GM19351 (cell line): ENCODE measurements at regions not wholly inside any gene's neighbourhood (a gene's known extent, or its start where the extent isn't known, plus 50 kb on each side); places are given as distances from the start of the nearest gene placed in this dataset.

Experiments used
- ATAC-seq: cut with Tn5 transposase; IDR thresholded peaks from one replicate; pipeline ENCODE4 v1.9.1; 2021; ENCODE audit warnings: mild to moderate bottlenecking, moderate library complexity; ENCODE audit not compliant: unreplicated experiment

DNA sequence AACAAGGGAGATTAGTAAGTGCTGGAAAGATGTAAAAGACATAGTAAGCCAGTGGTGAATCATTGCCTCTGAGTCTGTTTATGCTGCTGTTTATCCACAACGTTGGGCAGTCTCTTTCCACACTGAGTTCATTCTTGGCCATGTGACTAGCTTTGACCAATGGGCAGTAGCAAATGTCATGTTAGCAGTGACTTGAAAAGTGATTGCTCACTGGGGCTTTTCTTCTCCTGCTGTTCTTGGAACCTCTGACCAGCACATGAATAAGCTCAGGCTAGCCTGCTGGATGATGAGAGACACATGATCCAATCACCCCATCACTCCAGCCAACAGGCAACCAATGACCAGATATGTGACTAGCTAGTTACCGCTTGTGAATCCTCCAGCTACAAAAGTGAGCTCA, 360.4 kb downstream of the SLC4A3 start:
- ATAC-seq: no peak

- ATAC-seq: no peak
Measured at GRCh38 chr2:219989744-219990143, 362.3 kb downstream of the SLC4A3 start.

GRCh38 chr2:219991116-219991515, 363.7 kb downstream of the SLC4A3 start:
- no peak for ATAC-seq

DNA sequence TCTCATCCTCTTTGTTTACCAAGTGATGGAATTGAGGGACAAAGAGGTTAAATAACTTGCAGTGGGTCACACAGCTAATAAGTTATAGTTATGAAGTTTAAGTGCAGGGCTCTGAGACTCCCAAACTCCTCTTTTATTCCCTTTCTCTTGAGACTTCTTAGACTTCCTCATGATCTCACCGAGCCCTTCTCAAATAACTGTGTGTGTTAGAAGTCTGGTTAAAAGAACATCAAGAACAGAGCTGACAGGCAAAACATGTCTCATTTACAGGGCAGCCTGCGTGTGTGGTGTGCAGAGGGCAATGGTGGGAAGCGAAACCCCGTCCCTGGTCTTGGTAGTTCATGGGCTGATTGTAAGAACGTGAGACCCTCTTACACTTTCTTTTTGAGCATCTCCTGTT, 368.0 kb downstream of the SLC4A3 start:
- no peak for ATAC-seq

- ATAC-seq: no peak
Measured at GRCh38 chr2:219995991-219996765, 368.7 kb downstream of the SLC4A3 start.

DNA sequence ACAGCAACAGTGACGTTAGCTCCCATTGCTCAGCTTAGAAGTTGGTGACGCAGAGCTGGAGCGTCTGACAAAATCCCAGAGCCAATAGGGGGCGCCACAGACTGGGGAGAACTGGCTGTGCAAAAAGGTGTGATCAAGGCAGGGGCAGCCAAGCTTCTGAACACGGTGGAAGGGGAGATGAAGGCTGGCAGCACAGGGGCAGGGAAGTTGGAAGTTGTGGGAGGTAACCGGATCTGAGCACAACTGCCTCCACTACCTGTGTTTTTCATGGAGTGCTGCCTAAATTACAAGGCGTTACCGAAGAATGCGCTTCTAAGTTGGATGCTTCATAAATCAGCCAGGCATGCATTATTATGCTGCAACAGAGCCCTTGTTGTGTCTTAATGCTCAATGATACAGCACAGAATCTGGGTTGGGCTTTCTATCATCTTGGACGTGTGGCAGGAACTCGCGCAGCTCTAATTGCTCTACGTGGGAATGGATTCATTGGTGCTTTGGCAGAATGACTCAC, 370.0 kb downstream of the SLC4A3 start:
- peak; percentile 49 for ATAC-seq

GRCh38 chr2:219998107-219998506, 370.7 kb downstream of the SLC4A3 start:
- ATAC-seq: no peak

DNA sequence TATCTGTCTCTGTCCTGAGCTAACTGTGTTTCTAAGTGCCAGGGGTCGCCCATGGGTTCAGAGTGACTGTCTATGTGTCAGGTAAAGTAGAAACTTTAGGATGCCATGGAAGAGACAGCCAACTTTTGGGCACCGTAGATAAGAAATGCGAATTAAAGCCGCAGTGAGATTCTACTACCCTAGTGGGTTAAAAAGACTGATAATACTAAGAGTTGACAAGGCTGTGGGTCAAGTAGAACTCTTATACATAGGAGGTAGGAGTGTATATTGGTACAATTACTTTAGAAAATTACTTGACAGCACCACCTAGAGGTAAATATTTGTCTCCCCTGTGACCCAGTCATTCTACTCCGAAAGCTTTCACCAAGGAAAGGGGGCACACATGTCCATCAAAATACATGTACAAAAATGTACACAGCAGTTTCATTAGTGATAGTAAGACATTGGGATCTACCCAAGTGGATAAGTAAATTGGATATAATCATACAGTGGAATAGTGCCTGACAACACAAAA, 371.3 kb downstream of the SLC4A3 start:
- ATAC-seq: peak; percentile 44

GRCh38 chr2:220000080-220000479, 372.6 kb downstream of the SLC4A3 start:
- ATAC-seq: no peak

GRCh38 chr2:220000586-220000985, 373.2 kb downstream of the SLC4A3 start:
- no peak for ATAC-seq

DNA sequence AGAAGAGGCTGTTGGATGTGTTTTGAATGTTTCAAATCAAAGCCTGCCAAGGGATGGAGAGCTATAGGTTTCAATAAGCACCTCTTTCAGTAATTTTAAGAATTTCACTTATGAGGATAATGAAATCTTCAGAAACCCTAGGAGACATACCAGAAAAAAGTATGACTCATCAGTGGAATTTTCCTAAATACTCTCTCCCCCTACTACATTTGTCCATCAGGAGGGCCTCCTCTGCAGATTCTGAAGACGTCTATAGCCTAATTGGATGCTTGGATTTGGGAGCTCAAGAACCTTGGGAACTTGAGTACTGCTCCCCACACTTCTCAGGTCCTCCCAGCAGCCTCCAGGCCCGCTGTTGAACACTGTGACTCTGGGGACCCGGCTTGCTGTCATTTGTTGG, 374.3 kb downstream of the SLC4A3 start:
- ATAC-seq: no peak

- ATAC-seq: no peak
Measured at GRCh38 chr2:220002251-220002650, 374.8 kb downstream of the SLC4A3 start.

DNA sequence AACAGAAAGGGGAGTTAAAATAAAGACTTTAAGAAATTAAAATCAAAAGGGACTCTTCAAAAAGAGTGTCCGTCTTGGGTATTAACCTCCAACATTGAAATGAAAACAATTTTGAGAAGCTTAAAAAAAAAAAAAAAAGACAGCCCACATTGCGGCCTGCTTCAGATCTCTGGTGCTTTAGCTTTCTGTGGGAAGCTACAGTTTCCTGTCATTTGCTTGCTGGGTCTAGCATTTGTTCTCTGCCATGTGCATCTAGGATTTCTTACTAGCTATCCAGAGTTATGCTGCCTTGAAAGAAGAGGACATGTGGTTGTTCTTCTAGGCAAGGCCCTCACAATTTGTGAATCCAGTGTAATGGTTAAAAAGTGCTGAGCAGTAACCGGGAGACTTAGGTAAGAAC, 375.3 kb downstream of the SLC4A3 start:
- no peak for ATAC-seq

DNA sequence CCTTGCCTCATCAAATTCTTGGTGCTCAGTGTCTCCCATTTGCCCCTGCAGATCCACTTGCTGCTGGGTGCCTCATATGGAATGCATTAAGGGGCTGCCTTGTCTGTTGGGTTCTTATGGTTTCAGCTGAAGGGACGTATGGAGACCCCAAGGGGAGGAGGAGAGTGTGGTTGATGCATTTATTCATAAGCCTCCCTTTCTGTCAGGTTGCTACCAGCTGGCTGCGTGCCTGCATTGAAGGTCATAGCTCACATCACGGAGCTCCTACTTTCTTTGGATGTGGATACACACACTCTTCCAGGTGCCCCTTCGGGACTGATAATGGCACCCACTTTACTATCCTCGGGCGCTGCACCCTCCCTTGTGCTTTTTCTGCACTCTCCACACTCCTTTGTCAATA, 377.9 kb downstream of the SLC4A3 start:
- ATAC-seq: no peak

GRCh38 chr2:220006152-220006621, 378.8 kb downstream of the SLC4A3 start:
- no peak for ATAC-seq

DNA sequence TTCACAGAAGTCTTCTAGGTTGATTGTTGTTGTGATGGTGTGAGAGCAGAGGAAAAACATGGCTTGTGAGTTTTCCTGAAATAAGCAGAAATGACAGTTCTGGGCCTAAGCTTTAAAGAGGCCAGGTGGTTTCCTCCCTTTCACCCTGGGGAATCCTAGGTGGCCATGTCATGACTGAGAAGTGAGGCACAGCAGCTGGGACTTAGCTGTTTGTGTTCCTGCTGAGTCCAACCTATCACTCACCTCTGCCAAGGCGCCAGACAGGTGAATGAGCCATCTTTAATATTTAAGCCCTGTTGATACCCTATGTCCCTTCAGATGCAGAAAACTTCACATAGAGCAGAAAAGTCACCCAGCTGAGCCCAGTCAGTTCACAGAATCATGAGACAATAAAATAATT, 384.4 kb downstream of the SLC4A3 start:
- no peak for ATAC-seq

DNA sequence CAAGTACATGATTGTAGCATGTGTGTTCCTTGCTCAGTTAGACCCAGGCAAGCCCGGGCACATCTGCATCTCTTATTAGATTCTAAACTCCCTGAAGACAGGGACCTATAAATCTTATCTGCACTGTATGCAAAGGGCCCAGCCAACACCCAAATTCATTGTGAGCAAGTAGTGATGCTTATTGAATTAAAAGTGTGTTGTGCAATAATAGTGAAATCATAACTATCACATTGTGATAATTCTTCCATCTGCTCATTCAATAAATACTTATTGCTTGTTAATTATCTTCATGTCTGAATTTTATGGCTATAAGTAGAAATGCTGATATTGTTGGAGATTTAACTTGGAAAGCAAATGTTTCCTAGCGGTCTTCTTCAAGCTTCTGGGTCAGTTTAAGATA, 387.5 kb downstream of the SLC4A3 start:
- no peak for ATAC-seq

GRCh38 chr2:220015576-220015975, 388.1 kb downstream of the SLC4A3 start:
- no peak for ATAC-seq

- no peak for ATAC-seq
Measured at GRCh38 chr2:220025207-220025606, 397.8 kb downstream of the SLC4A3 start.

- ATAC-seq: no peak
Measured at GRCh38 chr2:220029013-220029412, 401.6 kb downstream of the SLC4A3 start.

- ATAC-seq: no peak
Measured at GRCh38 chr2:220033546-220033945, 406.1 kb downstream of the SLC4A3 start.

DNA sequence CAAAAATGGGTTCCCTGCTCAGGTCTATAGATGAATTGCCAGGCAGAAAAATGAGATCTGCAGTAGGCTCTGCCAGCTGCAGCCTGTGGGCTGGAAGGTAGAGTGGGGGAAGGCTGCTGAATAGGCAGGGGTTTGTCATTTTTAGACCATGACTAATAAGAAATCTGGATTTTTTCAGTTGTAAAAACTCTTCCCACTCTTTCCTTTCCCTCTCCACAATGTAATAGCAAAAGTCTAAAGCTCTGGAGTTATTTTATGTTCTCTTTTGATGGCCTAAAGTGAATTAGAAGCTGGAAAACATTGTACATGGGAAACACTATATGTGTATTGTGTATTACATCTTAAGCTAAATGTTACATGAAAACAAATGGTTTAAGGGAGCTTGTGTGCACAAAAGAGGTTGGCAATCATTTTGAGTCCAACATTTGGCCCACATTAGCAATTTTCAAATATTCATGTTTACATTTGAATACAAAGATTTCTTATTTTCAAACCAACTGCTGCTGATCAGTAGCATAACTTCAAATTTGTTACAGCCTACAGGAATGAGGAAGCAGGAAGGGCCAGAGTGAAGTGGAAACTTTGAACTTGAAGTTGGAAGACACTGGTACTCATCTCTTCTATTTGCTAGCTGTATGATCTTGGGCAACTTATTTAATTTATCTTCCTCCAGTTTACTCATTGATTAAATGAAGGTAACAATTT, 407.1 kb downstream of the SLC4A3 start:
- ATAC-seq: no peak
